HFFc6 (cell line): ENCODE measurements at regions not wholly inside any gene's neighbourhood (a gene's known extent, or its start where the extent isn't known, plus 50 kb on each side); places are given as distances from the start of the nearest gene placed in this dataset.

Experiments used
- DNase-seq: peaks from one replicate; pipeline ENCODE4 v3.0.0-alpha.2; 2018
- H3K27ac Mint-ChIP-seq: 2 replicates; pipeline ENCODE4 v1.8.0; 2020; ENCODE audit warnings: mild to moderate bottlenecking, mixed read lengths
- H3K27me3 Mint-ChIP-seq: 2 replicates; pipeline ENCODE4 v1.8.0; 2021; ENCODE audit warnings: mild to moderate bottlenecking, moderate library complexity, mixed read lengths; ENCODE audit not compliant: insufficient read depth
- H3K36me3 Mint-ChIP-seq: 2 replicates; pipeline ENCODE4 v1.8.0; 2021; ENCODE audit warnings: low read depth, mixed read lengths
- H3K4me1 Mint-ChIP-seq: 2 replicates; pipeline ENCODE4 v1.8.0; 2020; ENCODE audit warnings: low read depth, mixed read lengths
- H3K4me3 Mint-ChIP-seq: 2 replicates; pipeline ENCODE4 v1.8.0; 2020; ENCODE audit warnings: mild to moderate bottlenecking, moderate library complexity, mixed read lengths
- H3K9me3 Mint-ChIP-seq: 2 replicates; pipeline ENCODE4 v1.8.0; 2020; ENCODE audit warnings: mild to moderate bottlenecking, mixed read lengths
- TF ChIP-seq, protein P1 (sequence below): fragments of 200-600 bp; sonication (generic); IDR thresholded peaks from 2 replicates; pipeline ENCODE4 v1.5.0; 2021; ENCODE audit warnings: antibody characterized with exemption, mild to moderate bottlenecking

DNA sequence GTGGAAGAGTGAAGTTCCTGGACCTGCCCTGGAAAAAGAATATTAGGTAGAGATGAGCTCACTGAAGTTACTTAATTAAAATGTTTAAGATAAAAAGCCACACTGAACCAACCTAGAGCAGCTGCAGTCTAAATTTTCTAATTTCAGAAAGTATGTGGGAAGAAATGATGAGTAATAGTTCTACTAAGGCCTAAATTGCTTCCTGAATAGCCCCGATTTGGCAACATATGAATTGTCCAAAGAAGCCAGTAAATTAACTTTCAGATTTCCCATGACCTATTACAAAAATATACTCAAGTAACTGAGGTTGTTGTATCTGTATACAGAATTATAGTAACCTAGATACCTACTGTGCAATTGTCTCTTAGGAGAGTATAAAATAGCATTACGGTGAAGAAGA is 312.6 kb downstream of the IPMK start:
- TF ChIP-seq, protein P1, sequence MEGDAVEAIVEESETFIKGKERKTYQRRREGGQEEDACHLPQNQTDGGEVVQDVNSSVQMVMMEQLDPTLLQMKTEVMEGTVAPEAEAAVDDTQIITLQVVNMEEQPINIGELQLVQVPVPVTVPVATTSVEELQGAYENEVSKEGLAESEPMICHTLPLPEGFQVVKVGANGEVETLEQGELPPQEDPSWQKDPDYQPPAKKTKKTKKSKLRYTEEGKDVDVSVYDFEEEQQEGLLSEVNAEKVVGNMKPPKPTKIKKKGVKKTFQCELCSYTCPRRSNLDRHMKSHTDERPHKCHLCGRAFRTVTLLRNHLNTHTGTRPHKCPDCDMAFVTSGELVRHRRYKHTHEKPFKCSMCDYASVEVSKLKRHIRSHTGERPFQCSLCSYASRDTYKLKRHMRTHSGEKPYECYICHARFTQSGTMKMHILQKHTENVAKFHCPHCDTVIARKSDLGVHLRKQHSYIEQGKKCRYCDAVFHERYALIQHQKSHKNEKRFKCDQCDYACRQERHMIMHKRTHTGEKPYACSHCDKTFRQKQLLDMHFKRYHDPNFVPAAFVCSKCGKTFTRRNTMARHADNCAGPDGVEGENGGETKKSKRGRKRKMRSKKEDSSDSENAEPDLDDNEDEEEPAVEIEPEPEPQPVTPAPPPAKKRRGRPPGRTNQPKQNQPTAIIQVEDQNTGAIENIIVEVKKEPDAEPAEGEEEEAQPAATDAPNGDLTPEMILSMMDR: no peak
- peak; percentile 40 for DNase-seq
- peaks cover 76% of the 10 kb centered on the region for H3K4me1 Mint-ChIP-seq
- H3K27me3 Mint-ChIP-seq: peaks cover 1% of the 10 kb centered on the region; the same call in 1 of the 2 replicates
- H3K4me3 Mint-ChIP-seq: no peak overlapping the region
- H3K9me3 Mint-ChIP-seq: no peaks in the 10 kb centered on the region
- no peaks in the 10 kb centered on the region for H3K36me3 Mint-ChIP-seq
- peak overlapping the region; percentile 79 for H3K27ac Mint-ChIP-seq

DNA sequence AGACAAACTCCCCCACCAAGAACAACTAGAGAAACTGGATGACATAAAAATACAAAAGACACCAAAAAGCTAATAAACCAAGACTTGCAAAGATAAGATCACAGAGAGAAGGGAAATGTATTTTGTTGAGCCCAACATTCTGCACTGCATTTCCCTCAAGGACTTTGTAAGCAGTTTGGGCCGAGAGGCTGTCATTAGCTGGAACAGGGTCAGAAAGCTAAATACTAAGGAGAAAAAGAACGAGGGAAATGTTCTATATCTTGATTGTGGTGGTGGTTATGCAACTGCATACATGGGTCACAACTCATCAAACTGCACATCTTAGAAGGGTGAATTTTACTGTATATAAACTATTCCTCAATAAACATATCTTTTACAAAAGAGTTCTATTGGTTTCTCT is 315.0 kb downstream of the IPMK start:
- peaks cover 1% of the 10 kb centered on the region; the same call in 1 of the 2 replicates for H3K27me3 Mint-ChIP-seq
- H3K9me3 Mint-ChIP-seq: no peaks in the 10 kb centered on the region
- peaks cover 79% of the 10 kb centered on the region for H3K4me1 Mint-ChIP-seq
- peak overlapping the region; percentile 28; the same call in 1 of the 2 replicates for H3K27ac Mint-ChIP-seq
- no peaks in the 10 kb centered on the region for H3K36me3 Mint-ChIP-seq
- DNase-seq: peak; percentile 35
- peak overlapping the region; percentile 9; the same call in 1 of the 2 replicates for H3K4me3 Mint-ChIP-seq
- TF ChIP-seq, protein P1: no peak

DNA sequence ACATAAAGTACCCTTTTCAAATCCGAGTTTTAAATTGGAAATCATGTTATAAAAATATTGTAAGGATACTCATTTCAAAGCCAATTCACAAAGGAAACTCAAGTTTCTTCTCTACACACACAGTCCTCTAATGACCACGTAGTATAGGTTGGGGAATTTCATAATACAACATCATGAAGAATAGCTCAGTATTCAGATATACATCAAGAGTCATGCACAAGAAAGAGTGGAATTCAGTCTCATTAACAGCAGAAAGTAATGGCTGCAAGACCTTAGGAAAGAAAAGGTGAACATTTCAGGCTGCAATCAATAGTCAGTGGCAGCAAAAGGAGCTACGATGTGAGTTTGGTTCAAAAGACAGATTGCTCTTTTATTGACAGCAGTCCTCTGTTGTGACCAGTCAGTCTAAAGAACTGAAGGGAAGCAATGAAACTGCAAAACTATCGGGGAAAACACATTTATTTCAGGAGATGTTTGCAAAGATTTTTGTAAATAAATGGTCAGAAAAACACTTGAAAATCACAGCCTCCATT is 317.2 kb downstream of the IPMK start:
- Mint-ChIP-seq H3K27me3 (peaks cover 3% of the 10 kb centered on the region; the same call in 1 of the 2 replicates), H3K4me3 (peak overlapping the region; percentile 60; the same call in 1 of the 2 replicates), H3K36me3 (no peaks in the 10 kb centered on the region), H3K9me3 (no peaks in the 10 kb centered on the region), H3K27ac (peak overlapping the region; percentile 36; the same call in 1 of the 2 replicates), H3K4me1 (peaks cover 63% of the 10 kb centered on the region)
- TF ChIP-seq, protein P1: no peak
- DNase-seq: no peak

DNA sequence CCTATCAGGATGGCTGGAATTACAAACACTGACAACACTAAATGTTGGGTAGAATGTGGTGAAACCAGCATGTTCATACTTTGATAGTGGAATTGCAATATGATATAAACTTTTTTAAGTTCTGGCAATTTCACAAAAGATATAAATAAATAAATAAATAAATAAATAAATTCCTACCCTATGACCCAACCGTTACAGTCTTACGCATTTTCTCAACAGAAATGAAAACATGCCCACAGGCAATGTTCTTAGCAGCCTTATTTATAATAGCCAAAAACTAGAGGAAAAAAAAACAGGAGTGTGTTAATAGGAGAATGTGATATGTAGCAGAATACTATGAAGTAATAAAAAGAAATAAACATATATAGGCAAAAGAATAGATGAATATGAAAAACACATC is 318.9 kb downstream of the IPMK start:
- no peak for DNase-seq
- Mint-ChIP-seq H3K27me3 (peaks cover 1% of the 10 kb centered on the region; the same call in 1 of the 2 replicates), H3K27ac (no peak overlapping the region; the same call in 1 of the 2 replicates), H3K4me3 (peak overlapping the region; percentile 48; the same call in 1 of the 2 replicates), H3K36me3 (no peaks in the 10 kb centered on the region), H3K4me1 (peaks cover 49% of the 10 kb centered on the region), H3K9me3 (no peaks in the 10 kb centered on the region)
- TF ChIP-seq, protein P1: no peak

DNA sequence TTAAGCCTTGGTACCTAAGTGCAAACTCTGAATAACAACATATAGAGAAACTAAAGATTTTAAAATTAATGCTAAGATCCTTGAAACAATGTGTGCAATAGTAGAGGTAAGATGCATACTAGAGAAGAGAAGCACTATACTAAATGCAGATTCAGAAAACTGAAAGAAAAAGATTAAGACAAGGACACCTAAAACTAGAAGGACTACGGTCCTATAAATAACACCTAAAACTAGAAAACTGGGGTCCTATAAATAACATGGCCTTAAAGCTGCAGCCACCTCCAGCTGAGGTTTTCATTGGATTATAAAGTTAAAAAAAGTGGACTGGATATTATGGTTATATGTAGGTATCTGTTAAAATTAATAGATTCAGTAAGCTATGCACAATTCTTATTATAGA is 320.9 kb downstream of the IPMK start:
- no peak for DNase-seq
- Mint-ChIP-seq H3K4me3 (no peak overlapping the region), H3K9me3 (no peaks in the 10 kb centered on the region), H3K27ac (no peak overlapping the region), H3K27me3 (peaks cover 5% of the 10 kb centered on the region; the same call in 1 of the 2 replicates), H3K36me3 (no peaks in the 10 kb centered on the region), H3K4me1 (peaks cover 37% of the 10 kb centered on the region; the same call in 1 of the 2 replicates)
- TF ChIP-seq, protein P1: no peak
